Karpas-422 (cell line): ENCODE measurements at regions not wholly inside any gene's neighbourhood (a gene's known extent, or its start where the extent isn't known, plus 50 kb on each side); places are given as distances from the start of the nearest gene placed in this dataset. TPM values are rescaled to one million over a fixed set of nuclear protein-coding genes. Genes with fewer than 3 reads are reported as not detected.

Source experiments
- DNase-seq: peaks from one replicate; pipeline ENCODE4 v3.0.0-alpha.2; 2015
- H2AFZ ChIP-seq: fragments of 200-600 bp; sonication (generic); 2 replicates; pipeline ENCODE4 v1.6.1; 2014; ENCODE audit warnings: antibody characterized with exemption, low read length, mixed read lengths
- H3K27ac ChIP-seq: fragments of 200-600 bp; sonication (generic); 2 replicates; pipeline ENCODE4 v1.5.1; 2014; ENCODE audit warnings: mild to moderate bottlenecking, low read length, moderate library complexity
- H3K27me3 ChIP-seq: fragments of 200-600 bp; sonication (generic); 2 replicates; pipeline ENCODE4 v1.6.1; 2014; ENCODE audit warnings: low read length, mixed read lengths
- H3K36me3 ChIP-seq: fragments of 200-600 bp; sonication (generic); 2 replicates; pipeline ENCODE4 v1.6.1; 2014; ENCODE audit warnings: low read length, mixed read lengths; ENCODE audit not compliant: insufficient read depth
- H3K4me1 ChIP-seq: fragments of 200-600 bp; sonication (generic); 2 replicates; pipeline ENCODE4 v1.6.1; 2014; ENCODE audit warnings: mild to moderate bottlenecking, low read length, mixed read lengths
- H3K4me2 ChIP-seq: fragments of 200-600 bp; sonication (generic); 2 replicates; pipeline ENCODE4 v1.6.1; 2014; ENCODE audit warnings: low read length, low read depth, mild to moderate bottlenecking; ENCODE audit not compliant: poor library complexity, severe bottlenecking
- H3K4me3 ChIP-seq: fragments of 200-600 bp; sonication (generic); 2 replicates; pipeline ENCODE4 v1.5.1; 2014; ENCODE audit warnings: mild to moderate bottlenecking, antibody characterized with exemption, low read length, mixed read lengths
- H3K79me2 ChIP-seq: fragments of 200-600 bp; sonication (generic); 2 replicates; pipeline ENCODE4 v1.6.1; 2014; ENCODE audit warnings: mild to moderate bottlenecking, low read length, mixed read lengths
- H3K9ac ChIP-seq: fragments of 200-600 bp; sonication (generic); 2 replicates; pipeline ENCODE4 v1.6.0; 2014; ENCODE audit warnings: low read length
- H3K9me2 ChIP-seq: fragments of 200-600 bp; sonication (generic), shearing (Covaris generic); replicated peaks from 2 replicates; pipeline ENCODE4 v1.6.0; 2014; ENCODE audit warnings: mild to moderate bottlenecking, low read length, moderate library complexity; ENCODE audit not compliant: insufficient read depth
- H3K9me3 ChIP-seq: fragments of 300-700, 200-600 bp; sonication (generic); 2 replicates; pipeline ENCODE4 v1.6.1; 2014; ENCODE audit warnings: low read length, mixed read lengths
- H4K20me1 ChIP-seq: fragments of 200-600 bp; sonication (generic); 2 replicates; pipeline ENCODE4 v1.6.1; 2014; ENCODE audit warnings: mild to moderate bottlenecking, antibody characterized with exemption, low read length, low read depth; ENCODE audit not compliant: insufficient read depth
- small RNA-seq: library from RNA; depleted of rRNA; stranded (forward); fragments of <200 nt; gene quantifications from one replicate; pipeline ENCODE3, GENCODE V24; 2014

GRCh38 chr1:90106311-90106710, 111.4 kb downstream of the ZNF326 start:
- H3K9me3 ChIP-seq = no peaks in the 10 kb centered on the region
- H2AFZ ChIP-seq = no peak overlapping the region
- H3K4me2 ChIP-seq = no peak overlapping the region
- no peaks in the 10 kb centered on the region for H3K79me2 ChIP-seq
- no peak for DNase-seq
- H3K27me3 ChIP-seq = peaks cover 4% of the 10 kb centered on the region; the same call in 1 of the 2 replicates
- H3K36me3 ChIP-seq = no peaks in the 10 kb centered on the region
- no peaks in the 10 kb centered on the region for H3K9me2 ChIP-seq
- no peaks in the 10 kb centered on the region for H3K4me1 ChIP-seq
- no peak overlapping the region for H3K4me3 ChIP-seq
- H3K27ac ChIP-seq = no peak overlapping the region
- no peaks in the 10 kb centered on the region for H4K20me1 ChIP-seq
- no peak overlapping the region for H3K9ac ChIP-seq

GRCh38 chr1:90104941-90105538, 110.1 kb downstream of the ZNF326 start:
- DNase-seq = no peak
- H2AFZ ChIP-seq = no peak overlapping the region
- H3K9me2 ChIP-seq = no peaks in the 10 kb centered on the region
- H4K20me1 ChIP-seq = no peaks in the 10 kb centered on the region
- no peak overlapping the region for H3K27ac ChIP-seq
- H3K79me2 ChIP-seq = no peaks in the 10 kb centered on the region
- H3K27me3 ChIP-seq = peaks cover 3% of the 10 kb centered on the region; the same call in 1 of the 2 replicates
- H3K4me3 ChIP-seq = no peak overlapping the region
- H3K9ac ChIP-seq = no peak overlapping the region
- H3K36me3 ChIP-seq = no peaks in the 10 kb centered on the region
- no peak overlapping the region for H3K4me2 ChIP-seq
- H3K9me3 ChIP-seq = no peaks in the 10 kb centered on the region
- no peaks in the 10 kb centered on the region for H3K4me1 ChIP-seq

- Histone ChIP-seq H3K79me2 (no peaks in the 10 kb centered on the region), H3K9me3 (no peaks in the 10 kb centered on the region), H3K9me2 (no peaks in the 10 kb centered on the region), H2AFZ (no peak overlapping the region), H3K27me3 (no peaks in the 10 kb centered on the region), H3K36me3 (no peaks in the 10 kb centered on the region), H3K4me1 (no peaks in the 10 kb centered on the region), H4K20me1 (no peaks in the 10 kb centered on the region), H3K4me3 (no peak overlapping the region), H3K9ac (no peak overlapping the region), H3K4me2 (no peak overlapping the region), H3K27ac (no peak overlapping the region)
- no peak for DNase-seq
These were observed 105.7 kb downstream of the ZNF326 start for GRCh38 chr1:90100566-90100965.

- Histone ChIP-seq H3K4me3 (no peak overlapping the region), H3K27me3 (no peaks in the 10 kb centered on the region), H4K20me1 (no peaks in the 10 kb centered on the region), H3K4me1 (no peaks in the 10 kb centered on the region), H3K4me2 (no peak overlapping the region), H3K79me2 (no peaks in the 10 kb centered on the region), H3K9ac (no peak overlapping the region), H3K9me2 (no peaks in the 10 kb centered on the region), H3K27ac (no peak overlapping the region), H2AFZ (no peak overlapping the region), H3K9me3 (no peaks in the 10 kb centered on the region), H3K36me3 (no peaks in the 10 kb centered on the region)
- DNase-seq = no peak
These were observed 97.5 kb downstream of the ZNF326 start for GRCh38 chr1:90092441-90092840.

Small RNA genes lying in the stretch of these regions (small RNA-seq; reads per million reads assigned to genes)
- not detected for gene RNU6-695P
